ENCODE measurements at regions not wholly inside any gene's neighbourhood (a gene's known extent, or its start where the extent isn't known, plus 50 kb on each side); places are given as distances from the start of the nearest gene placed in this dataset.

DNA sequence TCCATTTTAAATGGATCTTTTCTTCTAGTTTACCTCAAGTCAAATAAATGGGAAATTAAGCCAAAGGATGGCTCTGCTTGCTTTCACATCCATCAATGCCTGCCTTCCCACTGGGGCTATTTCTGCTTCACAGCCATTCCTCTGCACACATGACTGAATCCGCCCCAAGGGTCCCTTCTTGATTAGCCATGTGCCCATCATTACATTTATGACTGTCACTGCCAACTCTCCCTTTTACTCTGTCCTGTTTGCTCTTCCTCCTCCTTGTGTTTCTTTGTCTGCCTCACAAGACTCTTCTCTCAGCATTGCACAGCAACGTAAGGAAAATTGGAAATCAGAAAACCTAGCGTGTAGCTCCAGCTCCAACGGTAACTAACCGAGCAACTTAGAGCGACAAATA is 410.2 kb downstream of the TBC1D4 start:
- no peak for DNase-seq (ENCODE audit: low read depth)
- TF ChIP-seq, protein P1, sequence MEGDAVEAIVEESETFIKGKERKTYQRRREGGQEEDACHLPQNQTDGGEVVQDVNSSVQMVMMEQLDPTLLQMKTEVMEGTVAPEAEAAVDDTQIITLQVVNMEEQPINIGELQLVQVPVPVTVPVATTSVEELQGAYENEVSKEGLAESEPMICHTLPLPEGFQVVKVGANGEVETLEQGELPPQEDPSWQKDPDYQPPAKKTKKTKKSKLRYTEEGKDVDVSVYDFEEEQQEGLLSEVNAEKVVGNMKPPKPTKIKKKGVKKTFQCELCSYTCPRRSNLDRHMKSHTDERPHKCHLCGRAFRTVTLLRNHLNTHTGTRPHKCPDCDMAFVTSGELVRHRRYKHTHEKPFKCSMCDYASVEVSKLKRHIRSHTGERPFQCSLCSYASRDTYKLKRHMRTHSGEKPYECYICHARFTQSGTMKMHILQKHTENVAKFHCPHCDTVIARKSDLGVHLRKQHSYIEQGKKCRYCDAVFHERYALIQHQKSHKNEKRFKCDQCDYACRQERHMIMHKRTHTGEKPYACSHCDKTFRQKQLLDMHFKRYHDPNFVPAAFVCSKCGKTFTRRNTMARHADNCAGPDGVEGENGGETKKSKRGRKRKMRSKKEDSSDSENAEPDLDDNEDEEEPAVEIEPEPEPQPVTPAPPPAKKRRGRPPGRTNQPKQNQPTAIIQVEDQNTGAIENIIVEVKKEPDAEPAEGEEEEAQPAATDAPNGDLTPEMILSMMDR (IDR thresholded peaks at IDR 0.05; ENCODE audit: control insufficient read depth, extremely low read depth, insufficient read depth), result no peak
- H3K4me3 ChIP-seq (ENCODE audit: low read depth, low read length), result no peak overlapping the region

DNA sequence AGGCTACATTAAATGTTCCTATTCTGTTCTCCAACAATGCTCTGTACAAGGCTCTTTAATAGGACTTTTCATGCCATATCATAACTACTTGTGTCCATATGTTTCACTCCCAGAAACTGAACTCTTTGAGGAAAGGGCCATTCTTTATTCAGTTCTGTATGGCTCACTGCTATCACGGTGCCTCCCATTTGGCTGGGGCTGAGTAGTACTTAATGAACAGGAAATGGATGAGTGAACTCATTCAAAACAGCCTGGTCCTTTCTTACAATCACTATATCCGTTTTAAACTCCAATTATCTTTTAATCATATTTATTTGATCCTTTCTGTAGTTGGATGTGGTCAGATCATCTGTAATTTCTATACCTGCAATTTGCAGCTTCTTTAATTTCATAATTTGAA is 410.6 kb downstream of the TBC1D4 start:
- no peak for DNase-seq (ENCODE audit: low read depth)
- TF ChIP-seq, protein P1 (IDR thresholded peaks at IDR 0.05; ENCODE audit: control insufficient read depth, extremely low read depth, insufficient read depth), result no peak
- H3K4me3 ChIP-seq (ENCODE audit: low read depth, low read length), result no peak overlapping the region

DNA sequence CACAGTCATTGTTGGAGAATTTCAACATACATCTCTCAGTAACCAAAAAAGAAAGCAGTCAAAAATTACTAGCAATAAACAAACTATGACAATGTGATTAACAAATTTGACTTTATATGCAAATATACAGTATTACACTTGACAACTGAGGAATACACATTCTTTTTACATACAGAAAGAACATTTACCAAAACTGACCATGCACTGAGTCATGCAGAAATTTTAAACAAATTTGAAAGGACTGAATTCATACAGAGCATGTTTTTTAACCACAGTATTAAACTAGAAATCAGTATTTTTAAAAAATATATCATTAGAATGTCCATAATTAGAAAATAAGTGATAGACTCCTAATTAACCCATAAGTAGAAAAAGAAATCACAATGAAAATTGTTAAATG is 420.1 kb downstream of the TBC1D4 start:
- DNase-seq (ENCODE audit: low read depth), result no peak
- TF ChIP-seq, protein P1 (IDR thresholded peaks at IDR 0.05; ENCODE audit: control insufficient read depth, extremely low read depth, insufficient read depth), result no peak
- no peak overlapping the region for H3K4me3 ChIP-seq (ENCODE audit: low read depth, low read length)

DNA sequence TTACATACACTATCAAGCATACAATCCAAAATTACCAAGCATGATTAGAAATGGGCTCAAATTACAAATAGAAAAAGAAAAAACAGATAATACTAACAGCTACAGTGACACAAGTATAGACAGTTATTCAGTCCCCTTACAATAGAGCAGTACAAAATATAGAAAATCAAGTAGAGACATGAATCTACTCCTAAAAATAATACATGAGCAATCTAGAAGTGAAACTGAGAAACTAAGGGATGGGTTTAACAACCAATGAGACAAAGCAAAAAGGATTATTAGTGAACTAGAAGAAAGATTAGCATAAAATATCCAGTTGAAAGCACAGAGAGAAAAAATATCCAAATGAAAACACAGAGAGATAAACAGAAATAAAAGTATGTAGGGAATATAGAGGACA is 426.7 kb downstream of the TBC1D4 start:
- TF ChIP-seq, protein P1 (IDR thresholded peaks at IDR 0.05; ENCODE audit: control insufficient read depth, extremely low read depth, insufficient read depth), result no peak
- no peak overlapping the region for H3K4me3 ChIP-seq (ENCODE audit: low read depth, low read length)
- DNase-seq (ENCODE audit: low read depth), result no peak

DNA sequence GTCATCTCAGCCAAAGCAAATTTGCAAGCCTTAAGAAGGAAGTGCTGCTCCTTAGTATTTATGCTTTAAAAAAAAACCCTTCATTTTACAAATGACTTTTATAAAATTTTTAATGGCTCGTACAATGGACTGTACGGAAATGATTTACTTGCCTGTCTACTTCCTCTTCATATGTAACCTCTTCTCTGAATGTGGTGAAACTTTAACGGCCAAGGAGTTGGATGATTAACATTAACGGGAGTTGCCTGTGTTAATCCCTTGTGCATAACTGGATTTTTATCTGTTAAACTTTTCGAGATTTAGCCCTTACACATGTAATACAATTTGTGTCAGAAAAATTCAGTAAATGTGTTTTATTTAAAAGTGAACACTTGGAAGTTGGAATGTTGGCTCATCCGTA is 429.4 kb downstream of the TBC1D4 start:
- DNase-seq (ENCODE audit: low read depth), result no peak
- H3K4me3 ChIP-seq (ENCODE audit: low read depth, low read length), result no peak overlapping the region
- TF ChIP-seq, protein P1 (IDR thresholded peaks at IDR 0.05; ENCODE audit: control insufficient read depth, extremely low read depth, insufficient read depth), result no peak

DNA sequence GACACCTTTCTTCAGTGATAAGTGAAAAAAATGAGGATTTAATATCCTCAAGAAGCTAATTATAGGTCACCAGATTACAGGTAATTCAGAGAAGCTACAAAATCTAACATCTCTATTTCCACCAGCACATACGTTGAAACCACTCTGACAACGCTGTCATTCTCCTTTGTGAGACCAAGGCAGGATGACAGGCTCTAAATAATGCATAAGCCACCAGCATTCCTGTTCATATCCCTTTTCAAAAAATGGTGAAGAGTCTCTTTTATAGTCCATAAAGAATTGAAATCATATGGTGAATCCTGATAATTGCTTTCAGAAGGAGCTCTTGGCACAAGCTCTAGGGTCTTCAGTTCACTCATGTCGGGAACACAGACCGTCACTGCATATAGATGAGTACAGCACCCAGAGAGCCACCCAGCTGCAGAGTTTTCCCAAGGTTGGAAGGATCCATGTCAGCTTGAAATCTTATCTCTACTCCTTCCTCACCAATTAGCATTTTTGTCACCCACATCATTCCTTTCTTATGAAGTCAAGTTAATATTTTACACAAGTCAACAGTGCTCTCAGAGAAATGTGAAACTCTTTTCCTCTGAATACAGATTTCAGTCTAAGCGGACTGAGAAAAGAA is 431.4 kb downstream of the TBC1D4 start:
- TF ChIP-seq, protein P1 (IDR thresholded peaks at IDR 0.05; ENCODE audit: control insufficient read depth, extremely low read depth, insufficient read depth), result no peak
- no peak overlapping the region for H3K4me3 ChIP-seq (ENCODE audit: low read depth, low read length)
- no peak for DNase-seq (ENCODE audit: low read depth)

DNA sequence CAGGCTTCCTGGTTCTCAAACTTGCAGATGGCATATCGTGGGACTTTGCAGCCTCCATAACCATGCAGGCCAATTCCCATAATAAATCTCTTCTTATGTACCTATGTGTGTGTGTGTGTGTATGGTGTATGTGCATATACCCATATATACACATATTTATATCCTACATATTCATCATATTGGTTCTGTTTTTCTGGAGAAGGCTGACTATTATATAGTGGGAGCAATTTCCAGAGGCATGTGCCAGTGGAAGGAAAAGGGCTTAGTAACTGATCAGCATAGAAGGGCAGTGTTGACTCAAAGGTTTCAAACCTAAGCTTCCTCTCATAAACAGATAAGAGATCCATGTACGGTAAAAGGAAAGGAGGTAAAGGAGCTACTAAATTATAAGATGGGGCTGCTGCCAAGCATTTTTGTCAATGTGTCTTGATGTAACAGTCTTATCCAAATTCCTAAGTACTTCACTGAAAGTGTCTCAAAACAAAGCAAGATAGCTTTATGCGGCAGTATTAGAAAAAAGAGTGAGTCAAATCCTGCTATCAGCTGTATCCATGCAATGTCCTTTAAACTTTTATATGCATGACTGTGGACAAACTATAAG is 432.1 kb downstream of the TBC1D4 start:
- no peak for DNase-seq (ENCODE audit: low read depth)
- H3K4me3 ChIP-seq (ENCODE audit: low read depth, low read length), result no peak overlapping the region
- TF ChIP-seq, protein P1 (IDR thresholded peaks at IDR 0.05; ENCODE audit: control insufficient read depth, extremely low read depth, insufficient read depth), result no peak

Data from LNCaP clone FGC (cell line).